Activated CD4-positive, alpha-beta memory T cell treated with anti-CD3 and anti-CD28 coated beads for 36 hours (primary cell): ENCODE measurements at regions not wholly inside any gene's neighbourhood (a gene's known extent, or its start where the extent isn't known, plus 50 kb on each side); places are given as distances from the start of the nearest gene placed in this dataset.
"Not testable (repeated sequence)": the region's sequence is repeated elsewhere in the genome, so short reads cannot be mapped to it uniquely, and the experiment has no call there.

Experiments used
- CTCF ChIA-PET: fragments of 350-600 bp; sonication (Branson Sonifier 250); formaldehyde crosslinking; loops from one replicate; lab custom pipeline; 2021; ENCODE audit warnings: antibody characterized with exemption, inconsistent platforms; lab: Charles Lee
- POLR2A ChIA-PET: fragments of 350-600 bp; sonication (Branson Sonifier 250); formaldehyde crosslinking; loops from one replicate; lab custom pipeline; 2021; ENCODE audit warnings: antibody characterized with exemption; lab: Charles Lee
- DNase-seq: peaks from one replicate; pipeline ENCODE4 v3.0.0-alpha.2; 2020
- H3K27ac Mint-ChIP-seq: one replicate; pipeline ENCODE4 v1.8.0; 2021; ENCODE audit warnings: mixed read lengths
- H3K27me3 Mint-ChIP-seq: one replicate; pipeline ENCODE4 v1.8.0; 2021; ENCODE audit warnings: mixed read lengths
- H3K36me3 Mint-ChIP-seq: one replicate; pipeline ENCODE4 v1.8.0; 2021; ENCODE audit warnings: mixed read lengths
- H3K4me1 Mint-ChIP-seq: one replicate; pipeline ENCODE4 v1.8.0; 2021; ENCODE audit warnings: low read depth, mixed read lengths
- H3K4me3 Mint-ChIP-seq: one replicate; pipeline ENCODE4 v1.8.0; 2021; ENCODE audit warnings: mild to moderate bottlenecking, mixed read lengths
- H3K9me3 Mint-ChIP-seq: one replicate; pipeline ENCODE4 v1.8.0; 2021; ENCODE audit warnings: mixed read lengths
- intact Hi-C: fragments of 100-400 bp; cut with micrococcal nuclease; formaldehyde crosslinking; loops from one replicate; pipeline ENCODE4 v1.15.1; 2023

DNA sequence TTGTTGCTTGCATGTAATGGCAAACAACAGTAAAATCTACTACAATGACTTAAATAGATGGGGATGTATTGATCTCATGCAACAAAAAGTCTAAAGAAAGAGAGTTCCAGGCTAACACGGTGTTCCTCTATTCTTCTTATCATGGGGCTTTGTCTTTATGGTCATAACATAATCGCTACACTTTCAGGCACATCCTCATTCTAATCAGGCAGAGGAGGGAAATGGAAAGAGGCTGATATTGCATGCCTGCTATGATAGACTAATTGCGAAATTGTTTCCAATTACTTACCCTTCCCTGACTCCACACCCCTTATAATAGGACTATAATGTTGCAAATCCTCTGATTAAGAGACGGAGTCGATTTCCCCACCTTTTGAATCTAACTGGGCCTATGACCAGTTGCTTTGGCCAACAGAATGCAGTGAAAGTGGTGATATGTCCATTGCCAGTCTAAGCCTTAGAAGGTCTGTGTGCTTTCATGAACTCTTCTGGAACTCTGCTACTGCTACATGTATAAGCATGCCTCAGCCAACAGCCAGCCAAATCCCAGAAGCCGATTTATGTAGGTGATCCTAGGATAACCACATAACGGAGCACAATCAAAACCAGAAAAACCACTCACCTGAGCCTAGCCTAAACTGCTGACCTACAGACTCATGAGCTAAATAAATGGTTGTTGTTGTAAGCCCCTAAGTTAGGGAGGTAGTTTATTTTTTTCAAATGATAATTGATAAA lies 180.3 kb upstream of the TACR1 start:
- Mint-ChIP-seq H3K4me1 (no peaks in the 10 kb centered on the region), H3K9me3 (no peaks in the 10 kb centered on the region), H3K36me3 (no peaks in the 10 kb centered on the region), H3K4me3 (no peak overlapping the region), H3K27me3 (peaks cover 4% of the 10 kb centered on the region), H3K27ac (no peak overlapping the region)
- CTCF ChIA-PET, result no interaction called here
- intact Hi-C loops, result no loop called here
- DNase-seq, result no peak
- POLR2A ChIA-PET, result no interaction called here

DNA sequence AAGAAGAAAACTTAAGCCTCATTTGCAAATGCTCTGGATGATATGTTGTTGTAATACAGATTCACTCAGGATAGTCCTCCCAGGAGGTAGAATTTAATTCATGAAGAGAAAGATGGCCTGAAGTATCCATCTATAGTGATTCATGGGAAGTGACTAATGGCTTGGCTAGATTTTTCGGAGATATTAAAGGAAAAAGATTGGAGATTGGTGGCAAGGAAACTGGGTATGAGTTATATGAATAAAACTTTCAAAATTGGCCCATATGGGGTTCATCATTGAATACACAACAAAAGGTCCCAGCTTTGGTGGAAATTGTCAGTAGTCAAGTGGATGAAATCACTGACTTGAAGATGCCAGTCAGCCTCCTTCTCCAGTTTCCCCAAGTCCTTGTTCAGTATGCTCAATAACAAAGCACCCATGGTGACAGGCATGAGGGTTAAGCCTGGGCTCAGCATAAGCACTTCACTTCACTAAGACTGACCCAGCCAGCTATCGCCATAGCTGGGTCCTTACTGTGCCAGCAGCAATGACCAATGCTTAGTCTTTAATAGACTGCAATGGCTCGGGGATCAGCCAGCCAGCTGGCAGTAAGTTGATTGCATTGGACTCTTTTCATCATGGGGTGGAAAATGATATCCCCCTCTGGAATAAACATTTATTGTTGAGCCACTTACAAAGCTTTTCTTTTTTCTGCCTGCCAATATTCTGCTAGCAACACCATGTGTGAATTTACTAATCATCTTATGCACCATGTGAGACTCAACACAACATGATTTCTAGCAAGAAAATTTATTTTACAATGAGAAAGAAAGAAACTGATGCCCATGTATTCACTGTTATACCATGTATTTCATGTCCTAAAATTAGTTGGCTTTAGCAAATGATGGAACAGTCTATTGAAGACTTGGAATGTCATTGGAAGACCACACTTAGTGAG lies 176.6 kb upstream of the TACR1 start:
- POLR2A ChIA-PET, result no interaction called here
- CTCF ChIA-PET, result no interaction called here
- Mint-ChIP-seq H3K4me3 (no peak overlapping the region), H3K36me3 (peaks cover 1% of the 10 kb centered on the region), H3K27me3 (peaks cover 7% of the 10 kb centered on the region), H3K27ac (no peak overlapping the region), H3K4me1 (no peaks in the 10 kb centered on the region), H3K9me3 (peaks cover 7% of the 10 kb centered on the region)
- no peak for DNase-seq
- intact Hi-C loops, result no loop called here

DNA sequence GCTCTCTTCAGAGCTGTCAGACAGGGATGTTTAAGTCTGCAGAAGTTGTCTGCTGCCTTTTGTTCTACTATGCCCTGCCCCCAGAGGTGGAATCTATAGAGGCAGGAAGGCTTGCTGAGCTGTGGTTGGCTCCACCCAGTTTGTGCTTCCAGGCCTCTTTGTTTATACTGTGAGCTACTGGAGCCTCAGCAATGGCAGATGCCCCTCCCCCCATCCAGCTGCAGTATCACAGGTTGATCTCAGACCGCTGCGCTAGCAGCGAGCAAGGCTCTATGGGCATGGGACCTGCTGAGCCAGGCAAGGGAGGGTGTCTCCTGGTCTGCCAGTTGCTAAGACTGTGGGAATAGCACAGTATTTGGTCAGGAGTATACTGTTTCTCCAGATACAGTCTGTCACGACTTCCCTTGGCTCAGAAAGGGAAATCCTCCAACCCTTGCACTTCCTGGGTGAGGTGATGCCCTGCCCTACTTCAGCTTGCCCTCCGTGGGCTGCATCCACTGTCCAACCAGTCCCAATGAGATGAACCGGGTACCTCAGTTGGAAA lies 175.2 kb upstream of the TACR1 start:
- H3K36me3 Mint-ChIP-seq, CTCF ChIA-PET, H3K4me1 Mint-ChIP-seq: not testable (repeated sequence)

DNA sequence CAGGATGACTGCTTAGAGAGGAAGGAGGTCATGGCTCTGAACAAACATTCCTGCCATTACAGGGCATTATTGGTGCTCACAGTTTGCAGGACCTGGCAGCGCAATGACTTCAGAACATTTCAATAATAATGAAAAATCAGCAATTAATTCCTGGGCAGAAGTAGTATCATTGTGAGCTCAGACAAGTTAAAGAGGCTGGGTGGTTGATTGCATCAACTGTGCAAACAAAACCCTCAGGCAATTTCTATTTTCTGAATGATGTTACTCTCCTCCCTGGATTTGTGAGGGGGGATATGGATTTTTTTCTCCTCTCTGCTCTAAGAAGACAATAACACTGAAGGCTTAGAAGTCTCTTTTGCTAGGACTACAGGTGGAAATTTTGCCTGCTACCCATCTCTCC lies 168.1 kb upstream of the TACR1 start:
- ChIA-PET POLR2A (no interaction called here), CTCF (no interaction called here)
- H3K27ac Mint-ChIP-seq, result no peak overlapping the region
- H3K36me3 Mint-ChIP-seq, result no peaks in the 10 kb centered on the region
- H3K4me3 Mint-ChIP-seq, result no peak overlapping the region
- peaks cover 10% of the 10 kb centered on the region for H3K9me3 Mint-ChIP-seq
- no peaks in the 10 kb centered on the region for H3K4me1 Mint-ChIP-seq
- DNase-seq, result no peak
- intact Hi-C loops, result no loop called here
- peaks cover 9% of the 10 kb centered on the region for H3K27me3 Mint-ChIP-seq

More for the DNA sequence above, 175.2 kb upstream of the TACR1 start:
- H3K4me3 Mint-ChIP-seq, POLR2A ChIA-PET, DNase-seq, H3K27ac Mint-ChIP-seq, intact Hi-C loops: not testable (repeated sequence)
- Mint-ChIP-seq H3K27me3 (peaks cover 12% of the 10 kb centered on the region), H3K9me3 (peaks cover 15% of the 10 kb centered on the region)

DNA sequence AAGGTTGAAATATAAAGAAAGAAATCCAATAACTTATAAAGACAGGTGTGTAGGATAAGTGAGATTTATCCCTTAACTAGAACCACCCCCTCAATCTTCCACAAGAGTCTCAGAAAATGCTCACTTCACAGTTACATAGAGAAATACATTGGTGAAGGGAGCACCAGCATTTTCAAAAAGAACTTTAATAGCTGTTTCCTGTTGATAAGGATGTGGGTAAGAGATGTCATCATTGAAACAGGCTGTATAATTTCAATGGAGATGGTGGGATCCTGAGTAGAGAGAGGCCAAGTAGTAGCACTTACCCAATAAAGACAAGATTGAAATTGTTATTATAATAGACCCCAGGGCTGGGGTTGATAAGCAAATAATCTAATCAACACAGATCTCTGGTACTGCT lies 162.2 kb upstream of the TACR1 start:
- POLR2A ChIA-PET, result no interaction called here

DNA sequence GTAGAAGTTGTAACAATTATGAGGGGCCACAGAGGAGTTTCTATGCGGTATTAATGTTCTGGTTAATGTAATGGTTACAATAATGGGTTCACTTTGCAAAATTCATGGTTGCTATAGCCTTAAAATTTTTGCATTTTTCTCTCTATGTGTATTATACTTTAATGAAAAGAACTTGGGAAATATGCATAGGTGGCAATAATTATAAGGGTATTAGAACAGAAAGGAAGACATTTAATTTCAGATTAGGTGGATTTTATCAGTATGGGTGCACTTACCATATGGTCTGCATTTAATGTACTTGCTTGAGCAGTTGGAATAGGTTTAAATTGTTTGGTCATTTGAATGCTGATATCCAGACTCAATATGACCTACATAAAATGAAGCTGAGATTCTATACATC lies 161.6 kb upstream of the TACR1 start:
- DNase-seq, result no peak
- Mint-ChIP-seq H3K27ac (no peak overlapping the region), H3K9me3 (no peaks in the 10 kb centered on the region), H3K27me3 (peaks cover 7% of the 10 kb centered on the region), H3K4me1 (no peaks in the 10 kb centered on the region), H3K36me3 (no peaks in the 10 kb centered on the region), H3K4me3 (no peak overlapping the region)
- ChIA-PET POLR2A (no interaction called here), CTCF (no interaction called here)
- intact Hi-C loops, result no loop called here

More for the DNA sequence above, 162.2 kb upstream of the TACR1 start:
- H3K9me3 Mint-ChIP-seq, result no peaks in the 10 kb centered on the region
- CTCF ChIA-PET, result no interaction called here
- H3K36me3 Mint-ChIP-seq, result no peaks in the 10 kb centered on the region
- H3K4me1 Mint-ChIP-seq, result no peaks in the 10 kb centered on the region
- DNase-seq, result no peak
- H3K27me3 Mint-ChIP-seq, result peaks cover 4% of the 10 kb centered on the region
- no peak overlapping the region for H3K27ac Mint-ChIP-seq
- intact Hi-C loops, result no loop called here
- no peak overlapping the region for H3K4me3 Mint-ChIP-seq

DNA sequence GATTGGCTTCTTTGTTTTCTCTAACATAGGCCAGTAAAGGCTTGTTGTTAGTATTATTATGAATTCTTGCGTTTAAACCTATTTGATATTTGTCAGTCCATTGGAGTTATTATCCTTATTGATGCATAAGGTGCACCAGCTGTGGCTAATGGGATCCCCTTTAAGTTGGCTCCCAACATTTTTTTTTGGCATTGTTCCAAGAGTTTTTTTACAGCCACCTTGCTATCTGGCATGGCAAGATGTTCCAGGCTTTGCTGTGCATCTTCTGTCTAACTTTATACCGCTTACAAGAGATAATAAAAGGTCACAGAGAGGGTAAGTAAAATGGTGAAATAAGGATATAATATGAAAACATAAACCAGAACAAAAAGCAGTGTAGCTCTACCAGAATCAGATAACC lies 157.5 kb upstream of the TACR1 start:
- H3K36me3 Mint-ChIP-seq, result no peaks in the 10 kb centered on the region
- no peak overlapping the region for H3K4me3 Mint-ChIP-seq

DNA sequence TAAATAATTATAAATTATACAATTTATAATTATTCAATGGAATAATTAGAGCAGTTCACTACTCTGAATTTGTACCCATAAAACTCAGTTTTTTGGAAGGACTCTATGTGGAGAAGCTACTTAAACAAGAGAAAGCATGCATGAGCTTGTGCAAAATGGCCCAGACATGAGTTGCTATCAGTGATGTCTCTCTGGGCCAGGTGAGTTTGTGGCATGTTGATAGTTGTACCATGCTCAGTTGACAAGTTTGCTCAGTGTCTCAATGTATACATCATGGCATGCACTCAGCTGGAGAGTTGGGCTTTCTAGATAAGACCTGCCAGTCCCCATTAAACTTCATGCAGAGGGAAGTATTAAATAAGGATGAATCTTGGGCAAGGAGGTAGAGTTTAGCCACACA lies 153.8 kb upstream of the TACR1 start:
- no peak for DNase-seq
- no peaks in the 10 kb centered on the region for H3K9me3 Mint-ChIP-seq
- H3K27ac Mint-ChIP-seq, result no peak overlapping the region
- H3K4me1 Mint-ChIP-seq, result no peaks in the 10 kb centered on the region
- no peak overlapping the region for H3K4me3 Mint-ChIP-seq
- intact Hi-C loops, result no loop called here
- H3K27me3 Mint-ChIP-seq, result peaks cover 11% of the 10 kb centered on the region
- H3K36me3 Mint-ChIP-seq, result no peaks in the 10 kb centered on the region
- ChIA-PET CTCF (interaction anchor here (1.2 kb wide), 1 partner anchor 43 kb away, joined by 3 read pairs; no protein-coding TSS in a partner anchor), POLR2A (no interaction called here)

More for the DNA sequence above, 157.5 kb upstream of the TACR1 start:
- POLR2A ChIA-PET, result no interaction called here
- no peak overlapping the region for H3K27ac Mint-ChIP-seq
- no peaks in the 10 kb centered on the region for H3K4me1 Mint-ChIP-seq
- no peak for DNase-seq
- H3K27me3 Mint-ChIP-seq, result peaks cover 11% of the 10 kb centered on the region
- H3K9me3 Mint-ChIP-seq, result no peaks in the 10 kb centered on the region
- intact Hi-C loops, result no loop called here
- CTCF ChIA-PET, result no interaction called here

DNA sequence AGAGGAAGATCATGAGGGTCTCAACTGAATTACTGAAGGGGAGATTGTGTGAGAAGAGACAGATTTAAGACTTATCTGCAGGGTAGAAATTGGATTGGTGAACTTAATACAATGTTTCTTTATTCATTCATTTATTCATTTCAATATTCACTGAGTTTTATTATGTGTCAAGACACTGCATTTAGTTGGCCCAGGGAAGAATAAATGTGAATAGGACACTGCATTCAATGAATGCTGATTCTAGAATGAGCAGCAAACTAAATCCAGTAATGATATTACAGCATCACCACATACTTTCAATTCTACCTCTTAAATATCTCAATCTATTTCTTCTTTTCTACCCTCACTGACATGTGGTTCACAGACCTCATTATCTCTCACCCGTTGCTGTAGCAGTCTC lies 149.0 kb upstream of the TACR1 start:
- POLR2A ChIA-PET, result no interaction called here
- DNase-seq, result no peak
- Mint-ChIP-seq H3K4me1 (no peaks in the 10 kb centered on the region), H3K4me3 (no peak overlapping the region), H3K27ac (no peak overlapping the region), H3K9me3 (no peaks in the 10 kb centered on the region), H3K27me3 (no peaks in the 10 kb centered on the region), H3K36me3 (no peaks in the 10 kb centered on the region)
- intact Hi-C loops, result no loop called here
- CTCF ChIA-PET, result no interaction called here

DNA sequence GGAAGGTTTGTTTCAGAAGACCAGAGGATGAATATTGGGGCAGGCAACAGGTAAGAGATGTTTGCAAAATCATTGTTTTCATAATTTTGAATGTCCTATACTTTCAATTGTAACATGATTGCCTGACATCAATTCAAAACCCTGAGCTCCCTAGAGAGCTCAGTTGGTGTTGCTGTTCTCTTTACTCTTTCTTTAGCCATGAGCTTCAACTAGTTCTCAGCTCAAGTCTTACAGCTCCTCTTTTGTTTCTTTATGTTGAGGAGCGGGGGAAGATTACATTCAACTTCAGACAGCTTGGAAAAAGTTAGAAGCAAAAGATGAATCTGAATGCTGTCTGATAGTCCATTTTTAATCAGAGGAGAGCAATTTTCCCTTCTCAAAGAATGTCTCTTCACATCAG lies 144.8 kb upstream of the TACR1 start:
- intact Hi-C loops, result no loop called here
- no peak for DNase-seq
- Mint-ChIP-seq H3K4me1 (no peaks in the 10 kb centered on the region), H3K27me3 (no peaks in the 10 kb centered on the region), H3K4me3 (no peak overlapping the region), H3K9me3 (no peaks in the 10 kb centered on the region), H3K36me3 (no peaks in the 10 kb centered on the region), H3K27ac (no peak overlapping the region)
- ChIA-PET CTCF (no interaction called here), POLR2A (no interaction called here)

DNA sequence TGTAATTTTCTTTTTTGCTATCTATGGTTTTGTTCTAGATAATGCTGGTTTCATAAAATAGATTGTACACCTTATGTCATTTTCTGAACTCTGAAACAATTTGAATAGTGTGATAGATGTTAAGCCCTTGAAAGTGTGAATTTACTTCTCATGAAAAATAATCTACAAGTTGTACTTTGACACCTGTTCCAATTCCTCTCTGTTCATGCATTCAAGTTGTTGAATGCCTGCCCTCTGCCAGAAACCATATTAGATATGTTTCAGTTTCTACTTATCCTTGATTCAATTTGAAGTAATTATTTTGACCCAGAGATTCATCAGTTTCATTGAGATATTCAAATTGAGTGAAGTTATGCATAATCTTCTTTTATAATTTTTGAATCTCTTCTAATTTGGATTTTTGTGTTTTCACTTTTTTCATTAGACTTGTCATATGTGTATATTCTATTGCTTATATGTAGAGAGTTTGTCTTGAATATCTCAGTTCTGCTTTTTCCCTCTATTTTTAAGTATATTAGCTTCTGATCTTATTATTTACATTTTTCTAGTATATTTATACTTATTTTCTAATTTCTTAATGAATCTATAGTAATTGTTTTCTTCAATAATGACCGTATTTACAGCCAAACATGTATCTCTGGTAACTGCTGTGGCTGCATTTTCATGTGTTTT lies 143.3 kb upstream of the TACR1 start:
- POLR2A ChIA-PET, result no interaction called here
- no peak for DNase-seq
- no peaks in the 10 kb centered on the region for H3K27me3 Mint-ChIP-seq
- H3K27ac Mint-ChIP-seq, result no peak overlapping the region
- H3K9me3 Mint-ChIP-seq, result no peaks in the 10 kb centered on the region
- CTCF ChIA-PET, result no interaction called here
- intact Hi-C loops, result no loop called here
- no peaks in the 10 kb centered on the region for H3K36me3 Mint-ChIP-seq
- no peaks in the 10 kb centered on the region for H3K4me1 Mint-ChIP-seq
- no peak overlapping the region for H3K4me3 Mint-ChIP-seq

DNA sequence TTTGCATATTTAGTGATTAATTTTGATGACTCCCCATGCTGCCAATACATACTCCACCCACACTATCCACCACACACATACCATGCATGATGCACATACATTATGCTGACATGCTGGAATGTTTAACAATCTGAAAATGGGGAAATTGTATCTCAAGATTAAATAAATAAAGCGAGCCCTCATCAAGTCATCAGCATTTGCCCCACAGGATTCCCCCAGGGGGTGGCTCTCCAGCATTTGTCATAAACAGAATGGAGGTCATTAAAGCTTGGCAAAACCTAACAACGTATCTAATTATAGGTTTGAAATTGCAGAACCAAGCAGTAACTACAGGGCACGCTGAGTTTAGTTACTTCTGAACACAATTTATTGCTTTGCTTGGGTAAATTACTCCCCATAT lies 141.2 kb upstream of the TACR1 start:
- Mint-ChIP-seq H3K27me3 (no peaks in the 10 kb centered on the region), H3K36me3 (no peaks in the 10 kb centered on the region), H3K4me3 (no peak overlapping the region), H3K27ac (no peak overlapping the region), H3K4me1 (no peaks in the 10 kb centered on the region), H3K9me3 (no peaks in the 10 kb centered on the region)
- DNase-seq, result no peak
- ChIA-PET POLR2A (no interaction called here), CTCF (no interaction called here)
- intact Hi-C loops, result no loop called here
